HepG2 (cell line): ENCODE measurements at regions not wholly inside any gene's neighbourhood (a gene's known extent, or its start where the extent isn't known, plus 50 kb on each side); places are given as distances from the start of the nearest gene placed in this dataset.

Experiments used
- DMAP1 ChIP-seq: IDR thresholded peaks from 2 replicates; pipeline ENCODE4 v1.6.1; 2016
- ESRRA ChIP-seq: sonication (generic); formaldehyde crosslinking; IDR thresholded peaks from 2 replicates; pipeline ENCODE4 v1.5.1; 2020; ENCODE audit warnings: mild to moderate bottlenecking, low read depth, missing genetic modification reagents
- GLI4 ChIP-seq: sonication (generic); formaldehyde crosslinking; IDR thresholded peaks from 2 replicates; pipeline ENCODE4 v1.5.1; 2020; ENCODE audit warnings: missing genetic modification reagents, mild to moderate bottlenecking, moderate library complexity, borderline replicate concordance
- HOXA5 ChIP-seq: sonication (generic); formaldehyde crosslinking; IDR thresholded peaks from 2 replicates; pipeline ENCODE4 v1.4.0; 2020; ENCODE audit warnings: missing genetic modification reagents
- JUND ChIP-seq: sonication (generic); formaldehyde crosslinking; IDR thresholded peaks from 2 replicates; pipeline ENCODE4 v1.8.0; 2022; ENCODE audit warnings: mild to moderate bottlenecking, missing genetic modification reagents
- NFYB ChIP-seq: sonication (generic); formaldehyde crosslinking; IDR thresholded peaks from 2 replicates; pipeline ENCODE4 v1.4.0; 2020; ENCODE audit warnings: missing genetic modification reagents
- PHF21A ChIP-seq: sonication (generic); formaldehyde crosslinking; IDR thresholded peaks from 2 replicates; pipeline ENCODE4 v1.5.0; 2020; ENCODE audit warnings: mild to moderate bottlenecking, missing genetic modification reagents
- TP53 ChIP-seq: sonication (generic); formaldehyde crosslinking; conservative IDR thresholded peaks from 2 replicates; pipeline ENCODE4 v1.4.0; 2020; ENCODE audit warnings: missing genetic modification reagents
- ZNF616 ChIP-seq: sonication (generic); formaldehyde crosslinking; IDR thresholded peaks from 2 replicates; pipeline ENCODE4 v1.5.0; 2020; ENCODE audit warnings: low read depth, mild to moderate bottlenecking, missing genetic modification reagents
- ZNF724P ChIP-seq: sonication (generic); formaldehyde crosslinking; IDR thresholded peaks from 2 replicates; pipeline ENCODE4 v1.8.0; 2022; ENCODE audit warnings: missing genetic modification reagents, borderline replicate concordance
- TF ChIP-seq, protein P1 (sequence below): sonication (generic); formaldehyde crosslinking; IDR thresholded peaks from 2 replicates; pipeline ENCODE4 v1.5.0; 2020; ENCODE audit warnings: mild to moderate bottlenecking, missing genetic modification reagents, borderline replicate concordance
- TF ChIP-seq, protein P2 (sequence below), 2 experiments: sonication (generic) in 1 of 2; formaldehyde crosslinking in 1 of 2; IDR thresholded peaks; 2 replicates each; pipeline versions ENCODE4 v1.5.1 to v1.6.1; 2011 to 2020; ENCODE audit warnings: borderline replicate concordance in 1 of 2, low read depth in 1 of 2, low read length in 1 of 2, mild to moderate bottlenecking in 1 of 2, missing genetic modification reagents in 1 of 2, moderate library complexity in 1 of 2
- TF ChIP-seq, protein P3 (sequence below): sonication (generic); formaldehyde crosslinking; IDR thresholded peaks from 2 replicates; pipeline ENCODE4 v1.9.0; 2021; ENCODE audit warnings: missing genetic modification reagents, borderline replicate concordance
- TF ChIP-seq, protein P4 (sequence below): sonication (generic); formaldehyde crosslinking; IDR thresholded peaks from 2 replicates; pipeline ENCODE4 v1.4.0; 2020; ENCODE audit warnings: mild to moderate bottlenecking, low read depth, missing genetic modification reagents
- TF ChIP-seq, protein P5 (sequence below): fragments of 450-650 bp; IDR thresholded peaks from 2 replicates; pipeline ENCODE4 v1.6.1; 2016
- TF ChIP-seq, protein P6 (sequence below): sonication (generic); formaldehyde crosslinking; conservative IDR thresholded peaks from 2 replicates; pipeline ENCODE4 v1.5.0; 2020; ENCODE audit warnings: missing genetic modification reagents

DNA sequence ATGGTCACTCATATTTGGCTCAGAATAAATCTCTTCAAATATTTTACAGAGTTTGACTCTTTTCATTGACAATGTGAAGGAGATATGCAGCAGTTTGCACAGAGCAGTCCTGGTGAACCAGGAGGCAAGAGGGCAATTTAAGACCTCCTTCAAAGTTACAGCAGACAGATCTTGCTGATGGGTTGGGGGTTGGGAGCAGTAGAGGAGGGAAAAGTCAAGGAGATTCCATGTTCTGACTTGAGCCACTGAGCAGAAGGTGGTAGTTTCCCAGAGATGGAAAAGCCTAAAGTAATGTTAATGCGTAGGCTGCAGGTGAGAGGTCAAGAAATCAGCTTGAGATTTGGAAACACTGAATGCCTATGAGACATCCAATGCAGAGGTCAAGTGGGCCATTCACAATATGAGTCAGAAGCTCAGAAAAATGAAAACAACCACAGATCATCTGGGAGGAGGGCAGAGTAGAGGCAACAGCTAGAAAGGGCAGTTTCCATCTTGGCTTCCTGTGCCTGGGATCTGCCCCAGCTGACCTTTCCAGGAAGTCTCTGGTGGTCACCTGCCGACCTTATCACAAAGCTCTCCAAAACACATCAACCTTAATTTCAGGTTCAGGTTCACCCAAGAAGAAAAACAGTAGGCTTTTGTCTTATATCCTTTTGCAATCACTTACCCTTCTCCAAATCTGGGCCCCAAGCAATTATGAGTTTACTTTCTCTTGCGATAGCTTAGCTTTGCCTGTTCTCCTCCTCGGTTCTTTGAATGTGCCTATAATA is 197.5 kb upstream of the ARL4C start (continued):
- TF ChIP-seq, protein P1, sequence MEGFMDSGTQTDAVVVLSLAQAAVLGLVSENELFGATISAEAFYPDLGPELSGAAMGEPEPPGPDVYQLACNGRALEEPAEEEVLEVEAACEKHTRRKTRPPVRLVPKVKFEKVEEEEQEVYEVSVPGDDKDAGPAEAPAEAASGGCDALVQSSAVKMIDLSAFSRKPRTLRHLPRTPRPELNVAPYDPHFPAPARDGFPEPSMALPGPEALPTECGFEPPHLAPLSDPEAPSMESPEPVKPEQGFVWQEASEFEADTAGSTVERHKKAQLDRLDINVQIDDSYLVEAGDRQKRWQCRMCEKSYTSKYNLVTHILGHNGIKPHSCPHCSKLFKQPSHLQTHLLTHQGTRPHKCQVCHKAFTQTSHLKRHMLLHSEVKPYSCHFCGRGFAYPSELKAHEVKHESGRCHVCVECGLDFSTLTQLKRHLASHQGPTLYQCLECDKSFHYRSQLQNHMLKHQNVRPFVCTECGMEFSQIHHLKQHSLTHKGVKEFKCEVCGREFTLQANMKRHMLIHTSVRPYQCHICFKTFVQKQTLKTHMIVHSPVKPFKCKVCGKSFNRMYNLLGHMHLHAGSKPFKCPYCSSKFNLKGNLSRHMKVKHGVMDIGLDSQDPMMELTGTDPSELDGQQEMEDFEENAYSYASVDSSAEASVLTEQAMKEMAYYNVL (CRISPR knock-in tag) = peak; percentile 22; the same call in 1 of the 2 replicates
- TF ChIP-seq ESRRA (CRISPR knock-in tag) (0 out of 2 replicates have a peak, but pooled peaks have one; percentile 23), GLI4 (CRISPR knock-in tag) (no peak), ZNF616 (CRISPR knock-in tag) (no peak), JUND (CRISPR knock-in tag) (peak; percentile 72; the same call in 1 of the 2 replicates), PHF21A (peak; percentile 46; the same call in 1 of the 2 replicates), ZNF724P (CRISPR knock-in tag) (no peak), HOXA5 (CRISPR knock-in tag) (no peak), DMAP1 (CRISPR knock-in tag) (no peak), NFYB (CRISPR knock-in tag) (no peak; the same call in 1 of the 2 replicates), TP53 (CRISPR knock-in tag) (no peak)
- TF ChIP-seq, protein P2, sequence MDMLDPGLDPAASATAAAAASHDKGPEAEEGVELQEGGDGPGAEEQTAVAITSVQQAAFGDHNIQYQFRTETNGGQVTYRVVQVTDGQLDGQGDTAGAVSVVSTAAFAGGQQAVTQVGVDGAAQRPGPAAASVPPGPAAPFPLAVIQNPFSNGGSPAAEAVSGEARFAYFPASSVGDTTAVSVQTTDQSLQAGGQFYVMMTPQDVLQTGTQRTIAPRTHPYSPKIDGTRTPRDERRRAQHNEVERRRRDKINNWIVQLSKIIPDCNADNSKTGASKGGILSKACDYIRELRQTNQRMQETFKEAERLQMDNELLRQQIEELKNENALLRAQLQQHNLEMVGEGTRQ (IDR thresholded peaks at IDR 0.05; ENCODE audit: low read depth, low read length) = peak; percentile 30; the same call in 1 of the 2 replicates
- TF ChIP-seq, protein P2 (CRISPR knock-in tag; IDR thresholded peaks at IDR 0.05; ENCODE audit: borderline replicate concordance) = no peak
- TF ChIP-seq, protein P3, sequence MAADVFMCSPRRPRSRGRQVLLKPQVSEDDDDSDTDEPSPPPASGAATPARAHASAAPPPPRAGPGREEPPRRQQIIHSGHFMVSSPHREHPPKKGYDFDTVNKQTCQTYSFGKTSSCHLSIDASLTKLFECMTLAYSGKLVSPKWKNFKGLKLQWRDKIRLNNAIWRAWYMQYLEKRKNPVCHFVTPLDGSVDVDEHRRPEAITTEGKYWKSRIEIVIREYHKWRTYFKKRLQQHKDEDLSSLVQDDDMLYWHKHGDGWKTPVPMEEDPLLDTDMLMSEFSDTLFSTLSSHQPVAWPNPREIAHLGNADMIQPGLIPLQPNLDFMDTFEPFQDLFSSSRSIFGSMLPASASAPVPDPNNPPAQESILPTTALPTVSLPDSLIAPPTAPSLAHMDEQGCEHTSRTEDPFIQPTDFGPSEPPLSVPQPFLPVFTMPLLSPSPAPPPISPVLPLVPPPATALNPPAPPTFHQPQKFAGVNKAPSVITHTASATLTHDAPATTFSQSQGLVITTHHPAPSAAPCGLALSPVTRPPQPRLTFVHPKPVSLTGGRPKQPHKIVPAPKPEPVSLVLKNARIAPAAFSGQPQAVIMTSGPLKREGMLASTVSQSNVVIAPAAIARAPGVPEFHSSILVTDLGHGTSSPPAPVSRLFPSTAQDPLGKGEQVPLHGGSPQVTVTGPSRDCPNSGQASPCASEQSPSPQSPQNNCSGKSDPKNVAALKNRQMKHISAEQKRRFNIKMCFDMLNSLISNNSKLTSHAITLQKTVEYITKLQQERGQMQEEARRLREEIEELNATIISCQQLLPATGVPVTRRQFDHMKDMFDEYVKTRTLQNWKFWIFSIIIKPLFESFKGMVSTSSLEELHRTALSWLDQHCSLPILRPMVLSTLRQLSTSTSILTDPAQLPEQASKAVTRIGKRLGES = no peak
- TF ChIP-seq, protein P4, sequence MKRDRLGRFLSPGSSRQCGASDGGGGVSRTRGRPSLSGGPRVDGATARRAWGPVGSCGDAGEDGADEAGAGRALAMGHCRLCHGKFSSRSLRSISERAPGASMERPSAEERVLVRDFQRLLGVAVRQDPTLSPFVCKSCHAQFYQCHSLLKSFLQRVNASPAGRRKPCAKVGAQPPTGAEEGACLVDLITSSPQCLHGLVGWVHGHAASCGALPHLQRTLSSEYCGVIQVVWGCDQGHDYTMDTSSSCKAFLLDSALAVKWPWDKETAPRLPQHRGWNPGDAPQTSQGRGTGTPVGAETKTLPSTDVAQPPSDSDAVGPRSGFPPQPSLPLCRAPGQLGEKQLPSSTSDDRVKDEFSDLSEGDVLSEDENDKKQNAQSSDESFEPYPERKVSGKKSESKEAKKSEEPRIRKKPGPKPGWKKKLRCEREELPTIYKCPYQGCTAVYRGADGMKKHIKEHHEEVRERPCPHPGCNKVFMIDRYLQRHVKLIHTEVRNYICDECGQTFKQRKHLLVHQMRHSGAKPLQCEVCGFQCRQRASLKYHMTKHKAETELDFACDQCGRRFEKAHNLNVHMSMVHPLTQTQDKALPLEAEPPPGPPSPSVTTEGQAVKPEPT (CRISPR knock-in tag) = no peak
- TF ChIP-seq, protein P5, sequence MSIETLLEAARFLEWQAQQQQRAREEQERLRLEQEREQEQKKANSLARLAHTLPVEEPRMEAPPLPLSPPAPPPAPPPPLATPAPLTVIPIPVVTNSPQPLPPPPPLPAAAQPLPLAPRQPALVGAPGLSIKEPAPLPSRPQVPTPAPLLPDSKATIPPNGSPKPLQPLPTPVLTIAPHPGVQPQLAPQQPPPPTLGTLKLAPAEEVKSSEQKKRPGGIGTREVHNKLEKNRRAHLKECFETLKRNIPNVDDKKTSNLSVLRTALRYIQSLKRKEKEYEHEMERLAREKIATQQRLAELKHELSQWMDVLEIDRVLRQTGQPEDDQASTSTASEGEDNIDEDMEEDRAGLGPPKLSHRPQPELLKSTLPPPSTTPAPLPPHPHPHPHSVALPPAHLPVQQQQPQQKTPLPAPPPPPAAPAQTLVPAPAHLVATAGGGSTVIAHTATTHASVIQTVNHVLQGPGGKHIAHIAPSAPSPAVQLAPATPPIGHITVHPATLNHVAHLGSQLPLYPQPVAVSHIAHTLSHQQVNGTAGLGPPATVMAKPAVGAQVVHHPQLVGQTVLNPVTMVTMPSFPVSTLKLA = no peak
- TF ChIP-seq, protein P6, sequence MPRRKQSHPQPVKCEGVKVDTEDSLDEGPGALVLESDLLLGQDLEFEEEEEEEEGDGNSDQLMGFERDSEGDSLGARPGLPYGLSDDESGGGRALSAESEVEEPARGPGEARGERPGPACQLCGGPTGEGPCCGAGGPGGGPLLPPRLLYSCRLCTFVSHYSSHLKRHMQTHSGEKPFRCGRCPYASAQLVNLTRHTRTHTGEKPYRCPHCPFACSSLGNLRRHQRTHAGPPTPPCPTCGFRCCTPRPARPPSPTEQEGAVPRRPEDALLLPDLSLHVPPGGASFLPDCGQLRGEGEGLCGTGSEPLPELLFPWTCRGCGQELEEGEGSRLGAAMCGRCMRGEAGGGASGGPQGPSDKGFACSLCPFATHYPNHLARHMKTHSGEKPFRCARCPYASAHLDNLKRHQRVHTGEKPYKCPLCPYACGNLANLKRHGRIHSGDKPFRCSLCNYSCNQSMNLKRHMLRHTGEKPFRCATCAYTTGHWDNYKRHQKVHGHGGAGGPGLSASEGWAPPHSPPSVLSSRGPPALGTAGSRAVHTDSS (CRISPR knock-in tag) = no peak
